SH-SY5Y (cell line): ENCODE measurements at regions not wholly inside any gene's neighbourhood (a gene's known extent, or its start where the extent isn't known, plus 50 kb on each side); places are given as distances from the start of the nearest gene placed in this dataset.

Source experiments
- GATA2 ChIP-seq: IDR thresholded peaks from 2 replicates; pipeline ENCODE4 v1.6.1; 2011; ENCODE audit warnings: mild to moderate bottlenecking, low read depth, low read length
- GATA3 ChIP-seq: IDR thresholded peaks from 2 replicates; pipeline ENCODE4 v1.6.1; 2011; ENCODE audit warnings: low read depth, mild to moderate bottlenecking, low read length, moderate library complexity

DNA sequence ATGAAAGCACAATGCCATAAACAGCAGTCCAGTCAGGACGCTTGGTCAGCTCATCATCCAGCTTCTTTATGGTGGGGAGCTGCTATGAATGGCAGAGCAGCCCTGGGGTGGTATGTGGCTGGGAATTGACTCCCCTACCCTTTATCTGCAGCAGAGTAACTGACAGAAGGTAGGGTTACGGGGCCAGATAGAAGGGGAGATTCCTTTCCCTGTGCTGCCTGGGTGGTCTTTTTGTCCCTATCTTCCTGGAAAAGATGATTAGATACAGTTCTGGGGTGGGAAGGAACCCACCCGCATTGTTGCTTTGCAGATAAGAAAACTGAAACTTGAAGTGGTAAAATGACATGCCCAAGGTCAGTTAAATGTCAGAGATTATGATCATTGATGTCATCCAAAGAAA, 405.5 kb downstream of the ARHGEF28 start:
- TF ChIP-seq GATA3 = no peak
- TF ChIP-seq GATA2 = no peak

DNA sequence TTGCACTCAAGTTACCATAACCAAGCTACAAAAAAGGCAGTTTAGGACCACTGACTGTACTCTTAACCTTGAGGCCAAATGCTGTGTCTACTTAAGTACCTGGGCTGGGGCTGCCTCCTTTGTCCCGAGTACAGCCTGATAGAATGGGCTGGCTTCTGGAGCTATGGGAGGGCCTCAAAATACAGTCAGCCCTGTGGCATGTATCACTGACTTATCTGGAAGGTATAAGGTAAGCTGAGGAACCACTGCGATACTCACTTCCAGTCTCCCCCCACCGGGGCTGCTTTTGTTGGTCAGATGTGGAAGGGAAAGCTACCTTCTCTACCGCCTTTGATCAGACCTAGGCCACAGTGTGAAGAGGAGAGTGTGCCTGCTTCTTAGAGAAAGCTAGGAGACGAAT, 404.8 kb downstream of the ARHGEF28 start:
- TF ChIP-seq GATA3 (no peak), GATA2 (no peak)

DNA sequence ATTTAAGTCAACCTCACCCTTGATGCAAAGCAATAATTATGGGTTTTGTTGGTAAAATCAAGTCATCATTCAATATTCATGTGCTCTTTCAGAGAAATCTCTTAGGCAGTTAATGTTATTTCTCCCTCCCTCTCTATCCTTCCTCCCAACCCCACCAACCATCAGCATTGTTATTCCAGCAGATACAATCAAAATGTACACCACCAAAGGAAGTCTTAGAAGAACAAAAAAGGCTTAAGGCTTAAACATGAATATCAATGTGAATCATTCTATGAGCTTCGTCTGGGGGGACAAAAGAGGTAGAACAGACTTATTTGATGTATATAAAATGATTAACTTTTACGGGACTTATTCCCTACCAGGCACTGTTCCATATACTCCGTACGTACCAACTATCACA, 404.4 kb downstream of the ARHGEF28 start:
- TF ChIP-seq GATA2 (no peak), GATA3 (no peak)

DNA sequence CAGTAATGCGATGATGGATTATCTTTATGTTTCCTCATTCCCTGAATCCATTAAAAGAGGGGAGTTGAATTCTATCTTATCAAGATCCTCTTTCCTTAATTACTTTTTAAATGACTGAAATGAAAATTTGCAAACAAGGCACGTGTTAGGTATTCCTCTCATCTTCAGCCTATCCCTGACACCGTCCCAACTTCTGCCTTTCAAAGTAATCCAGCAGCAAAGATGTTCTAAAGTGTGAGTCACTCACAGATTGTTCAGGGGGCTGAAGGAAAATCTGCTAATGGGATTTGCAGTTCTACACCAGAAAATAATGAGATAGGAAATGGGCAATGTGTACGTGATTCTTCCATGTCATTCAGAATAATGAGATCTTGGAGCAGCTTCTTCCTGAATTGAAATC, 403.0 kb downstream of the ARHGEF28 start:
- TF ChIP-seq GATA3 (no peak), GATA2 (no peak)

DNA sequence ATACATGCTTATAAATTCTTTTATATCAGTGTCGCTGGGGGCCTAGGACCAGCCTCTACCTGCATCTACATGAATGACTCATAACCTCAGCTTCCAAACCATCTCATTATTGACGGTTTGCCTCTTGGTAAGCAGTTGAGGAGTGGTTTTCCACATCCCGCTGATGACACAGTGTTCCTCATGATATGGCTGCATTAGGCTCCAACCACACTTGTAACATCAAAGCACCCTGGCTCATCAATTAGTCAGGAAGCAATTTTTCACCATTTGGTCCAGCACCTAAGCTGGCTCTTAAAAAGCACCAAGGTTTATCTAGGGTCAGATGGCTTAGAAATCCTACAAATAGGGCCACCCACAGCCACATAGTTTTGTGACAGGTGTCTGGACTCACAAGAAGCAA, 402.4 kb downstream of the ARHGEF28 start:
- TF ChIP-seq GATA3 = no peak
- TF ChIP-seq GATA2 = no peak

DNA sequence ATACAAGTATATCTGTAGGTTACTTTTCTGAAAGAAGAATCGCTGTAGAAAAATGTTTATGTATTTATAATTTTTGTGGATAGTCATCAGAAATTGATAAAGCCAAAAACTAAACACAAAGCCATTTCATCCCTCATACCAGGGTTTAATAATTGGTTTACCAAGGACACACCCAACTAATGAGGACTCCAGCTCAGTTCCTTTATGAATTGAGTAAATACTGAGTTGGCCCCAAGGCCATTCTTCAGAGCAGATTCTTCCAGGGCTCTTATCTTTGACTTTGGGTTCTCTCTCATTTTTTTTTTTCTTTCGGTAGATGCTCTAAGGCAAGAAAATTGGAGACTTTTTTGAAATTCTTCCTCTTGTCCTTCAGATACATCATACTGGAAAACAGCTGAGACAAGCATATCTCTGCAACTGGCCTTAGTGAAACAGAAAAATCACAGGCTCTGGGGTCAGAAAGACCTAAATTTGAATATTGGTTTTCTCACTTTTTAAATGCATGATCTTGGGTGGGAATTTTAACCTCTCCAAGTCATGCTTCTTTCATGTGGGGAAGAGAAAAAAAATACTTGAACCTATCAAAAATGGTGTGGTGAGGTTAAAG, 401.8 kb downstream of the ARHGEF28 start:
- TF ChIP-seq GATA2 (no peak), GATA3 (no peak)

DNA sequence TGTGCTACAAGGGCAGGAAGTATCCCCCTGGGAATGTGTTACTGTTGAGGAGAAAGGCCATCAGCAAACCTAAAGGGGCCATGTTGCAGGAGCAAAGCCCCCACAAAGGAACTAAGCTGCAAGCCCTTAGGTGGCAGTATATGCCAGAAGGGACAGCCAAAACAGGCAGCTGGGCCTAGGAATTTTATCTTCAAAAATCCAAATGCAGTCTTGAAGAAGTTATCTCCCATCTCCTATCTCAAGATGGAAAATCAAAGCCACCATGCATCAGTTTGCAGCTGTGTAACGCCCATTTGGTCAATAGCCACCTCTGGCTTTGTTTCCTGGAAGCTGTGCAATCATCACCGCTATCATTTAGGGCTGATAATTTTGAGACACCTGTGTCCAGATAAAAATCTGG, 400.3 kb downstream of the ARHGEF28 start:
- TF ChIP-seq GATA2 = no peak
- TF ChIP-seq GATA3 = no peak

DNA sequence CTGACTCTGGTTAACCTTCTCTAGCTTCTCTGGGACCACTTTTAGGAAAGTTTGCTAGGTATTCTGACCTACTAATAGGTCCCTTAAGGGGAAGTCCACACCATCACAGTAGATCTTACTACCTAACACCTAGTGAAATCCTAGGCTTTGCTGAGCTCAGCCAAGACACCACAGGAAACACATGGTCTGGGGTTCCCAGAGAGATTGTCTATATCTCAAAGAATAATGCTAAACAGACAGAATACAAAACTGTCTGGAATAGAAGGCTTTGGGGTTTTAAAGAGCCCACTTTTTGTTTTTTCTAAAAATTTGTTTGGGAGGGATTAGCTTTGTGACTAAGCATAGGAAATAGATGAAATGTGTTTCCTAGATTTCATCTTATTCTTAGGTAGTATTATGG, 395.1 kb downstream of the ARHGEF28 start:
- TF ChIP-seq GATA3 = no peak
- TF ChIP-seq GATA2 = no peak

DNA sequence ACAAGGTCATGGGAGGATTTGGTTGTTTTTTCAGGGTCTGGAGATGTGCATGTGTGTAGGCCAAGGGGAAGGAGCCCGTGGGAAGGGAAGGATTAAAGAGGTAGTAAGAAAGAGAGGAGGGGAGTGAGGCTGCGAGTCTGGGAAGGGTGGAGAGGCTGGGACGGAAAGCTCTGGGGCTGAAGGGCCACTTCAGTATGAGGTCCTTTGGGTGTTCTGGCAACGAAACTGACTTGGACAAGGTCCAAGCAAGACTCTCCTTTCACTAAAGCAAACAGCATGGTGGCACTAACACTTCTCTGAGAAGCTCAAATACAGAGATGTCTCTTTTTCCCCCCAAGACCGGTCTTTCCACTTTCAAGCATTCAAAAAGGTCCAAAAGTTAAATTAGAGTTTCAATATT, 394.5 kb downstream of the ARHGEF28 start:
- no peak for TF ChIP-seq GATA2
- TF ChIP-seq GATA3 = no peak

DNA sequence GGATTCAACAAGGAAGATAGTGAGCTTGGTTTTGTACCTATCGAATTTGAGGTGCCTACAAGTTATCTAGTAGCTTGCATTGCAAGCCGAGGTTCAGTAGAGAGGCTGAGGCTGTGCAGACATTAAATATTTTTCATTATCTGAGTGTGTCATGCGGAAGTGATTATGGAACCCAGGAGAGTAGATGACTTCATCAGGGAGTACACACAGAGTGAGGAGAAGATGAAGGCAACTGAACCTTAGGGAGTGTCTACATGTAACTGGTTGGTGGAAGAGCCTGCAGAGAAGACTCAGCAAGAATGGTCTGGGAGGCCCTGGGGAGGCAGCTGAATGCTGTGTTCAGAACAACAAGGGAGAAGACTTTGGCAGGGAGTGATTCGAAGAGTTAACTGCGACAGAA, 393.9 kb downstream of the ARHGEF28 start:
- TF ChIP-seq GATA2 (no peak), GATA3 (no peak)

DNA sequence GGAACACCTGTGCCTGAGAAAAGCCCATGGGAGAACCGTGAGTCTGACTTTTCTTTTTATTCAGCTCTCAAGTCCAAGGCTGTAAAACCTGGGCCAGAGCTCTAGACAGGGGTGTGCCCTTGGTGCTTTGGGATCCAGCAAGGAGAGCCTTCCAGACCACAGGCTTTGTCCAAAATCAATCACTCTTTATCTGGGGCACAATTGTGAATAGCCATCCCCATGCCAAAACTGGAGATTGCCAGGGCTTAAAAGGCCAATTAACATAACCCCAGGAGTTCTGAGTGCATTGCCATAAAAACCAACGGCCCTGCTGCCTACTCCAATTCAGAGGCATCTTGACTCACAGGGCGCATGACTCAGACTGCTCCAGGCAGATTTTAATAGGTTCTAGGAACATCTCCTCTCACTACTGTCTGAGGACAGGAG, 391.8 kb downstream of the ARHGEF28 start:
- TF ChIP-seq GATA2 (no peak), GATA3 (no peak)

DNA sequence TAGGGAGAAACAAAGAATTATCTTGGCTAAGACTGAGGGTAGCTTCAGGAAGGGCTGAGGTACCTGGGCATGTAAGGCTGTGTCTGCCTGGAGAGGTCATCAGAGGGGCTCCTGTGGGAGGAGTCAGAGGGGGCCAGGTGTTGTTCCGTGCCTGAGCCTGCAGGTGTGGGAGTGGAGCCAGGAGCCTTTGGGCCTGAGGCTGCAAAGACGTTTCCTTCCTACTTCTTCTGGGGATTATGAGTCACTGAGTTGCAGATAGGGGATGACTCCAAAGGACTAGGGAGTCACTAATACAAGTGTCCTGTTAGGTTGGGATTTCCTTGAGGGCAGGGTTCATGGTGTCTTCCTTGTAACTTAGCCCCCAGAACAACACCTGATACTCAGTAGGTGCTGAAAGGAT, 391.1 kb downstream of the ARHGEF28 start:
- TF ChIP-seq GATA2 (no peak), GATA3 (no peak)

DNA sequence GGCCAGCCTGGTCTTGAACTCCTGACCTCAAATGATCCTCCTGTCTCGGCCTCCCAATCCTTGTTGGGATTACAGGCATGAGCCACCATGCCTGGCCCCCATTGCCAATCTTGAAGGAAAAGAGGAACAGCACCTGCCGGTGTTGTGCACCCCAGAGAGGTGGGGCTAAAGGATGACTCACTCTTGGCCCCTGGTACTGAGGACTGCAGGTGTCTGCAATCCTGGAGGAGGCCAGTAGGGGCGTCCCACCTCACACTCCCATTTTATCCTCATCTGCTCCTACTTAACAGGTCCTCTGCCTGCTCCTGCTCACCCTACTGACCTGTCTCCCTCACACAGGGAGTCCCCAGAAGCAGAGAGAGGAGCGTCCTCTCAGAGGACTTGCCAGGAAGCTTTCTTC, 390.4 kb downstream of the ARHGEF28 start:
- no peak for TF ChIP-seq GATA3

DNA sequence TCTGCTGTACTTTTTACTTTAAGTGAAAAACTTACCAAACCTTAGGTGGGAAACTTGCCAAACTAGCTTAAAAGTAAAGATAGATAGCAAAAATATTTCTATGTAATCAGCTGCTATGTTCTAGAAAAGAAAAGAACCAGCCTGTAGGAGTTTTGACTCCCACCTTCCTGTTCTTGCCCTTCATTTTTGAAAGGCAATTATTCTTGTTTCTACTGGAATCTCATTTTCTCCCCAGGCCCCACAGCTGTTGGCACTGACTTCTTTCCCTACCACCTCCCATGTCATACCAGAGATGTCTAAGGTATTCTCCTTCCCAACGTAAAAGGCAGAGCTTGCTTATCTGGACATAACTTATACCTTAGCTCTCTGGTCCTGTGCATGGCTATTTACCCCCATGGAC, 389.7 kb downstream of the ARHGEF28 start:
- no peak for TF ChIP-seq GATA2
- no peak for TF ChIP-seq GATA3

DNA sequence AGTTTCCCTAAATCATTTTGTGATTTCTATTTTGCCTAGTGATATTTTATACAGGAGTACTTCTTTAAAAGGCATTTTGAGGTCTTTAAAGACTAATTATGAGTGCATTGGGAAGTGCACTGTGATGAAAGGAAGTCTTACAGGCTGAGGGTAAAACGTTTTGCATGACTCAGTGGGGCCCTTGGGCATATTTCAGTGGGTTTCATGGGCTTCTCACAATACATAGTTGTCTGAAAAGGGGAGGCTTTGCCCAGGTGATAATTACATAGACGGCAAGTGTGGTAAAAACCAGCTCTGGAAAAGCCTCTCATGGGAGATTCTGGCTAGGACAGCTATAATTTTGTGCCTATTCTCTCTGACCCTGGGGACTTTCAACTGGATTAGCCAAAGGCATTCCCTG, 387.2 kb downstream of the ARHGEF28 start:
- TF ChIP-seq GATA3 (no peak), GATA2 (no peak)

DNA sequence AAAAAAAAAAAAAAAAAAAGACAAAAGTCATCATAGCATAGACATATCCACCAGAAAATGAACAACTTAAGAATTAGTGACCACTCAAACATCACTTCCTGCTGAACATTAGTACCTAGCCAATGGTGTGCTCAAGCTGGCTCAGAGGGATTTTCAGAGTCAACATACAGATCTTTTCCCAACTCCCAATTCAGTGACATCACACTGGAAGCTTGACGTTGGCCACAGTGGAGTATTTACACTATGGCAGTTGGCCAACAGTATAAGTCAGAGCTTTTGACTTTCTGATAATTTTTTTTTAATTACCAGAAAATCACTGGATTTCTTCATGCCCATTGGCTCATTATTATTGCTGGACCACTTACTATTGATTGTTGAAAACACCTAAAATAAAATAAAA, 383.5 kb downstream of the ARHGEF28 start:
- TF ChIP-seq GATA3 (no peak), GATA2 (no peak)
